GM12891 (cell line): ENCODE measurements at regions not wholly inside any gene's neighbourhood (a gene's known extent, or its start where the extent isn't known, plus 50 kb on each side); places are given as distances from the start of the nearest gene placed in this dataset.

Experiments
- PAX5 ChIP-seq: IDR thresholded peaks from 2 replicates; pipeline ENCODE4 v1.6.1; 2011; ENCODE audit warnings: low read length, moderate library complexity, mild to moderate bottlenecking; ENCODE audit not compliant: insufficient read depth, severe bottlenecking
- POLR2A ChIP-seq: IDR thresholded peaks from 2 replicates; pipeline ENCODE4 v1.6.1; 2011; ENCODE audit warnings: low read depth, low read length, control low read depth
- POLR2AphosphoS5 ChIP-seq: IDR thresholded peaks from 2 replicates; pipeline ENCODE4 v1.6.1; 2011; ENCODE audit warnings: low read depth, low read length, control low read depth
- POU2F2 ChIP-seq: IDR thresholded peaks from 2 replicates; pipeline ENCODE4 v1.6.1; 2011; ENCODE audit warnings: low read depth, mild to moderate bottlenecking, control low read depth, low read length, moderate library complexity
- TAF1 ChIP-seq: IDR thresholded peaks from 2 replicates; pipeline ENCODE4 v1.6.1; 2011; ENCODE audit warnings: low read depth, low read length, control low read depth

GRCh38 chr4:187849556-187850225 is 145.9 kb upstream of the ZFP42 start:
- TF ChIP-seq POLR2A (no peak), POLR2AphosphoS5 (no peak), PAX5 (no peak), TAF1 (no peak), POU2F2 (no peak)
